HG02981 (cell line): ENCODE measurements at regions not wholly inside any gene's neighbourhood (a gene's known extent, or its start where the extent isn't known, plus 50 kb on each side); places are given as distances from the start of the nearest gene placed in this dataset.
"Not testable (repeated sequence)": the region's sequence is repeated elsewhere in the genome, so short reads cannot be mapped to it uniquely, and the experiment has no call there.

Experiments
- ATAC-seq: cut with Tn5 transposase; IDR thresholded peaks from one replicate; pipeline ENCODE4 v1.9.1; 2021; ENCODE audit warnings: mild to moderate bottlenecking, moderate library complexity; ENCODE audit not compliant: unreplicated experiment

GRCh38 chr5:92017776-92018175 is 634.7 kb upstream of the ARRDC3 start:
- ATAC-seq, result no peak

DNA sequence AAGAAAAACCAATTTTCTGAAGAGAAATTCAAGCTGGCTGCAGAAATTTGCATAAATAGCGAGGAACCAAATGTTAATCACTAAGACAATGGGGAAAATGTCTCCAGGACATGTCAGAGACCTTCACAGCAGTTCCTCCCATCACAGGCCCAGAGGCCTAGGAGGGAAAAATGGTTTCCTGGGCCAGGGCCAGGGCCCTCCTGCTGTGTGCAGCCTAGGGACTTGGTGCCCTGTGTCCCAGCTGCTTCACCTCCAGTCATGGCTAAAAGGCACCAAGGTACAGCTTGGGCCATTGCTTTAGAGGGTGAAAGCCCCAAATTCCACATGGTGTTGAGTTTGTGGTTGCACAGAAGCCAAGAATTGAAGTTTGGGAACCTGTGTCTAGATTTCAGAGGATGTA is 628.7 kb upstream of the ARRDC3 start:
- not testable (repeated sequence) for ATAC-seq

GRCh38 chr5:92003806-92004205 is 620.7 kb upstream of the ARRDC3 start:
- ATAC-seq, result no peak

GRCh38 chr5:92002721-92003274 is 619.7 kb upstream of the ARRDC3 start:
- ATAC-seq, result no peak

- ATAC-seq, result no peak
Observed at GRCh38 chr5:91998774-91999173, 615.7 kb upstream of the ARRDC3 start.

- ATAC-seq, result no peak
Observed at GRCh38 chr5:91983869-91984268, 600.8 kb upstream of the ARRDC3 start.

DNA sequence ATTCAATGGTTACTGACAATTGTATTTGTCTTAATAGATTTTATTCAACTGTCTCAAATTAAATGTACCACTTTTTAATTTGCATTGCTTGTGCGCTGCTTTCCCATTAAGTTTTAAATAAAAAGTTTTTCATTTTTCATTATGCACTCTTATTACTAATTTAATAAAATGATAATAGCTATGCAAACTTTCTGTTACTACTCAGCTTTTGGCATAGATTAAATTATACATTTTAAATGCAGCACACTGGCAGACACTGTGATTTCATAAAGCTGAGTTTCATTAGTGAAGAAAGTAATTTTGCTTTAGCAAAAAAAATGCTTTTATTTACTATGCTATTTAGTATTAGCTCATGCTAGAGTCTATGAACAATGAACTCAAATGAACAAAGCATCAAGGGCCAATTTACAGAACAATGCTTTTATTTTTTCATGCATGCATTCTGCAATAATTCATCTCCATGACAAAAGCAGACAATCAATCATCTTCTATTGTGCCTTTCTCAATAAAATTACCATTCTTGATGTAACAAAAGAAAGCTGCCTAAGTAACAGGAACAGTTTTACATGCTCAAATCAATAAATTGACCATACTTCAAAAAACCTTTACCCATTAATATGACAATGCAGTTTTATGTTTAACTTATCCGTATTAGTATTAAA is 595.2 kb upstream of the ARRDC3 start:
- ATAC-seq, result no peak

- ATAC-seq, result no peak
Observed at GRCh38 chr5:91977579-91977978, 594.5 kb upstream of the ARRDC3 start.

- ATAC-seq, result no peak
Observed at GRCh38 chr5:91976451-91976850, 593.3 kb upstream of the ARRDC3 start.

DNA sequence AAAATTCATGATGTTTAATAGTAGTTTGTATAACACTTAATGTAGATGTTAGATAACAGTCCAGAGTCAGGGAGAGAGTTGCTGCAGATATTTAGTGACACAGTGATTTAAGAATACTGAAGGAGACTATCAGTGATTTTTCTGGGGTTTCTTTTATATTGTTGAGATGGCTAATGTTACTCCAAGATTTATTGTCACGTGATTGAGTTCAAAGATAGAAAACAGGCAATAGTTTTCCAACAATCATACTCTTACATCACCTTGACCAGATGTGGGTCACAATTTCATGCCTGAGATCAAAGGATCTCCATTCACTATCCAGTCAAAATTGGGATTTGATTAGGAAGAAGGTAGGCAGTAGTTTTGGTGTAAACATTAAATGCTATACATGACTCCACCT is 580.0 kb upstream of the ARRDC3 start:
- no peak for ATAC-seq

- no peak for ATAC-seq
Observed at GRCh38 chr5:91957666-91958065, 574.5 kb upstream of the ARRDC3 start.

DNA sequence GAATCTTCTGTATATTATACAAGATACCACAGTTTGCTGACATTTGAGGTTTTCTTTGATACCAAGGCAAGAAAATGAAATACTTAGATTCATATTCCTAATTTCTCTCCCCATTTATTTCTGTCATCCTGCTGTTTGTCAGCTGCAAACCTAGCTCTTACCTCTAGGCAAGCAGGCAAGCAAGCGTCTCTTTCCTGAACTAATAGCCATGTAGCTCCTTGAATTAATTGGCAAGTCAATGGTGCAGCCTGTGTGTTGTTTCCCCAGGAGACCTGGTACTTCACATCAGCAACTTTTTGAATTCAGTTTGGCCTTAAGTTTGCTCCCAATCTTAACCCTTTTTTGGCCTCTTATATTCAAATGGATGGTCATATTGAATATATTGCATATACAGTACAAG is 573.6 kb upstream of the ARRDC3 start:
- ATAC-seq, result no peak

- ATAC-seq, result no peak
Observed at GRCh38 chr5:91955610-91956009, 572.5 kb upstream of the ARRDC3 start.

DNA sequence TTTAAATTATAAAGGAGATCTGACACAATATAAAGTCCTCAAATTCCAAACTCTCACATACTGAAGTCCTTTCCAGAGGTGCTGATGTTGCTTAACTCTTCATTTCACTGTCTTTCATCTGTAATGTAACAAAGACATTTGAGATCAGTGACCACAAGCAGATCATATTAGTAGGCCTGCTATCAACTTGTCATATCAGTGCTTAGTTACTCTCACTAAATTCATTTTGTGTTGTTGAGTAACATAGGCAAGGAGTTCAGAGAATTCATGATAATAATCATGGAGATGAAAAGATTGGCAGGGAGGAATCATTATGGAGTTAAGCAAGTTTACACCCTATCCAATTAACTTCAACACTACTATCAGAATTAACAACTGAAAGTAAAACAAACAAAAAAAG is 571.0 kb upstream of the ARRDC3 start:
- no peak for ATAC-seq

DNA sequence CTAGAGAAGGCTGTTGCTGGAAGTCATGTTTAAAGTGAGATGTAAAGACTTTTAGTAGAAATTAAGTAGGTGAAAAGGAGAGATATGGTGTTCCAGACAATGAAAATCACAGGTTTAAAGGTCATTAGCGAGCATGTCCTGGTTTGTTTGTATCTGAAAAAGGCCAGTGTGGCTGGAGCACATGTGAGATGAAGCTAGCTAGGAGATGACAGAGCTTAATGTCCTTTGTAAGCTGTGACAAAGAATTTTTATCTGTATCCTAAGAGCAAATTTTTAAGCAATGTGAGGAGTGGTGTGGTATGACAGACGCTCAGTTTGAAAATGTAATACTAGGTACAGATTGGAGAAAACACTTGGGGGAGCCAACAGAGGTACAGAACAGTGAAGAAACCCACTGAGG is 567.2 kb upstream of the ARRDC3 start:
- ATAC-seq, result no peak

- no peak for ATAC-seq
Observed at GRCh38 chr5:91946870-91947269, 563.8 kb upstream of the ARRDC3 start.

GRCh38 chr5:91941588-91941987 is 558.5 kb upstream of the ARRDC3 start:
- no peak for ATAC-seq

- no peak for ATAC-seq
Observed at GRCh38 chr5:91938441-91938840, 555.3 kb upstream of the ARRDC3 start.

DNA sequence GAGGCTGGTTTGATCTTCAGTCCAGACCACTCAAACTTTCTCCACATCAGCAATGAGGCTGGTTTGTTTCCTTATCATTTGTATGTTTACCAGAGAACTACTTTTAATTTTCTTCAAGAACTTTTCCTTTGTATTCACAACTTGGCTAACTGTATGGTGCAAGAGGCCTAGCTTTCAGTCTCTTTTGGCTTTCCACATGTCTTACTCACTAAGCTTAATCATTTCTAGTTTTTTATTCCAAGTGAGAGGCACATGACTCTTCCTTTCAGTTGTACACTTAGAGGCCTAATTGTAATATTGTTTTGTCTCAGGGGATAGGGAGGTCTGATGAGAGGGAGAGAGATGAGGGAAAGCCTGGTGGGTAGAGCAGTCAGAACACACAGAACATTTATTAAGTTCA is 554.0 kb upstream of the ARRDC3 start:
- no peak for ATAC-seq

DNA sequence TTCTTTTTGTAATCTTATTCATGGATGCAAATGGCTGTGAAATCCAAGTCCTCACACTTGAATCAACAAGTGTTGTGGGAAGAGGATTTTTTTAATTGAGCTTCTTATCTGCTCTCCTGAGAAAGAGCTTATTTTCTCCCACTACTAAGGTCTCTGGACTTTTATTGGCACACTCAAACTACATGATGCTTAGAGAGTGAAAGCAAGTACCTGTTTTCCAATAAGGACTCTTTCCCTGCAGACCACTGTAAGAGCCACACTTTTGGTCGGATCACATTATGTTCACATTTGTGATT is 546.4 kb upstream of the ARRDC3 start:
- no peak for ATAC-seq

GRCh38 chr5:91928754-91929521 is 545.8 kb upstream of the ARRDC3 start:
- ATAC-seq, result no peak

GRCh38 chr5:91927439-91927838 is 544.3 kb upstream of the ARRDC3 start:
- ATAC-seq, result no peak

DNA sequence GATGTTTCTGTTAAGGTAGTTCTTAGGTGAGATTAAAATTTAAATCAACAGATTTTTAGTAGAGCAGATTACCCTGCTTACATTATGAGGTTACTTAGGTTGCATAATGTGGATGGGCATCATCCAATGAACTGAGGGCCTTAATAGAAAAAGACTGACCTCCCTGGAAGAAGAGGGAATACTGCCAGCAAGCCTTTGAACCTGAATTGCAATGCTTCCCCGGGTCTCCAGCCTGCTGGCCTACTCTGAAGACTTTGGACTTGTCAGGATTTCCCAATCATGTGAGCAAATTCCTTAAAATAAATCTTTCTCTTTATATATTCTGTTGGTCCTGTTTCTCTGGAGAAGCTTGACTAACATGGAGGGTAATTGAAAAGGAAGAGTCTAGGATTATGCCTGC is 542.1 kb upstream of the ARRDC3 start:
- no peak for ATAC-seq
